ENCODE measurements at regions not wholly inside any gene's neighbourhood (a gene's known extent, or its start where the extent isn't known, plus 50 kb on each side); places are given as distances from the start of the nearest gene placed in this dataset.
"Not testable (repeated sequence)": the region's sequence is repeated elsewhere in the genome, so short reads cannot be mapped to it uniquely, and the experiment has no call there.

DNA sequence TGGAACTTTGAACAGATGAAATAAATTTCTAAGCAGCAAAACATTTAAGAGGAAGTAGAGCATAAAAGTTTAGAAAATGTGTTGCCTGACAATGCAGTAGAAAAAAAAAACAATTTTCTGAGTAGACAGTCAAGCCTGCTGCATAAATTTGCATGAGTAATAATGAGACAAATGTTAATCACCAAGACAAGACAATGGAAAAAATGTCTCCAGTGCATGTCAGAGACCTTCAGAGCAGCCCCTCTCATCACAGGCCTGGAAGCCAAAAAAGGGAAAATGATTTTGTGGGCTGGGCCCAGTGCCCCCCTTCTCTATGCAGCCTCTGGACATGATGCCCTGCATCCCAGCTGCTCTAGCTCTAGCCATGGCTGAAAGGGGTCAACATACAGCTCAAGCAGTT is 204.6 kb downstream of the COX18 start:
- H3K4me3 ChIP-seq (ENCODE audit: low read depth, low read length): no peak overlapping the region
- TF ChIP-seq, protein P1, sequence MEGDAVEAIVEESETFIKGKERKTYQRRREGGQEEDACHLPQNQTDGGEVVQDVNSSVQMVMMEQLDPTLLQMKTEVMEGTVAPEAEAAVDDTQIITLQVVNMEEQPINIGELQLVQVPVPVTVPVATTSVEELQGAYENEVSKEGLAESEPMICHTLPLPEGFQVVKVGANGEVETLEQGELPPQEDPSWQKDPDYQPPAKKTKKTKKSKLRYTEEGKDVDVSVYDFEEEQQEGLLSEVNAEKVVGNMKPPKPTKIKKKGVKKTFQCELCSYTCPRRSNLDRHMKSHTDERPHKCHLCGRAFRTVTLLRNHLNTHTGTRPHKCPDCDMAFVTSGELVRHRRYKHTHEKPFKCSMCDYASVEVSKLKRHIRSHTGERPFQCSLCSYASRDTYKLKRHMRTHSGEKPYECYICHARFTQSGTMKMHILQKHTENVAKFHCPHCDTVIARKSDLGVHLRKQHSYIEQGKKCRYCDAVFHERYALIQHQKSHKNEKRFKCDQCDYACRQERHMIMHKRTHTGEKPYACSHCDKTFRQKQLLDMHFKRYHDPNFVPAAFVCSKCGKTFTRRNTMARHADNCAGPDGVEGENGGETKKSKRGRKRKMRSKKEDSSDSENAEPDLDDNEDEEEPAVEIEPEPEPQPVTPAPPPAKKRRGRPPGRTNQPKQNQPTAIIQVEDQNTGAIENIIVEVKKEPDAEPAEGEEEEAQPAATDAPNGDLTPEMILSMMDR (IDR thresholded peaks at IDR 0.05; ENCODE audit: control insufficient read depth, extremely low read depth, insufficient read depth): no peak
- no peak for DNase-seq (ENCODE audit: low read depth)

DNA sequence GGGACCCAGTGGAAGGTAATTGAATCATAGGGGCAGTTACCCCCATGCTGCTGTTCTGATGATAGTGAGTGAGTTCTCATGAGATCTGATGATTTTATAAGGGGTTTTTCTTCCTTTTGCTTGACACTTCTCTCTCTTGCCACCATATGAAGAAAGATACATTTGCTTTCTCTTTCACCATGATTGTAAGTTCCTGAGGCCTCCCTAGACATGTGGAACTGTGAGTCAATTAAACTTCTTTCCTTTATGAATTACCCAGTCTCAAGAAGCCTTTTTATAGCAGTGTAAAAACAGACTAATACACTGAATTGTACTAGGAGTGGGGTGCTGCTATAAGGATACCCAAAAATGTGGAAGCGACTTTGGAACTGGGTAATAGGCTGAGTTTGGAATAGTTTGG is 205.2 kb downstream of the COX18 start:
- not testable (repeated sequence) for DNase-seq (ENCODE audit: low read depth); H3K4me3 ChIP-seq (ENCODE audit: low read depth, low read length)

DNA sequence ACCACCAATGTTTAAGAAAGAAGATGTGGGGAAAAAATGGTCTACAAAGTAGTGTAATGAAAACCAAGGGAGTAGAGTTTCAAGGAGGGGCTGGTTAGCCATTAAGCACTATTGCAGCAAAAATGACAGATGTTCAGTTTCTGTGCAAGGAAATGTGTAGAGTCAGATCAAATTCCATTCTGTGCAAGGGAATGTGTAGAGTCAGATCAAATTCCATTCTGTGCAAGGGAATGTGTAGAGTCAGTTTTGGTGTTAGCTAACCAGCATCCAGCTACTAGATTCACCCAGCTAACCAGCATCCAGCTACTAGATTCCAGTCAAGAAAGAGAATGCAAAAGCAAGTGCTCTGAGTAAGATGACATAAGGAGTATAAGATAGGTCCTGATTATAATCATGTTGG is 208.8 kb downstream of the COX18 start:
- DNase-seq (ENCODE audit: low read depth): no peak
- TF ChIP-seq, protein P1 (IDR thresholded peaks at IDR 0.05; ENCODE audit: control insufficient read depth, extremely low read depth, insufficient read depth): no peak
- no peak overlapping the region for H3K4me3 ChIP-seq (ENCODE audit: low read depth, low read length)

DNA sequence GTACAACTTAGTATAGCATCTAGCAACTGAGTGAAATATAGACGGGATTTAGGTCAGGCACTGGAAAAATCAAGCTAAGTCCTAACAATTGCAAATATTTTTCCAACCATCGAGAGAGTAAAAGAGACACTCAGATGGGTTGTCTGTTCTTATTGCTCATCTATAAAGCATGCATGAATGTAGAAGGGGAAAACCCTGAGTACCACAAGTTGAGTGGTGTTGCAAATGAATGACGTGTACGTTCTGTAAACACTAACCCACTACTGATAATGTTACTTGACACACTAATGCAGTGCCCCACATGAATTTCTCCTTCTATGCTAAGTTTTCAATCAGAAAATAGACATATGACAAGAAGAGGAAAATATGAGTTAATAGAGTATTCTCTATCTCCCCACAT is 211.2 kb downstream of the COX18 start:
- H3K4me3 ChIP-seq (ENCODE audit: low read depth, low read length): no peak overlapping the region
- TF ChIP-seq, protein P1 (IDR thresholded peaks at IDR 0.05; ENCODE audit: control insufficient read depth, extremely low read depth, insufficient read depth): no peak
- DNase-seq (ENCODE audit: low read depth): no peak

DNA sequence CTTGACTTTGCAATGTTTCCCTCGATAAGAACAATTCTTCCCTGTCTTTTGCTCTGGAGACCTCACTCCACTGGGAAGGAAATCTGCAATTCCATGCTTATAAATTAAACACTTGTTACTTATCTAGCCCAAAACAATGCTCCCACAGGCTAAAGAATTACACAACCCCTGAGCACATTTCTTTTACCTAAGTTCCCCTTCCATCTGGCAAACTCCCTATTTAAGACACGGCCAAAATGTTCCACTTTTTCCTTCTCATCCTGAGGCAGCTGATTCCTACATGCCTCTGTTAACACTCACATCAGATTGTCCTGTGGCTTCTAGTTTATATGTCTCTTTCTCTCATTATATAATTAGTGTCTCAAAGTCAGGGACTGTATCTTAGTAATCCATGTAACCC is 211.7 kb downstream of the COX18 start:
- DNase-seq (ENCODE audit: low read depth): no peak
- TF ChIP-seq, protein P1 (IDR thresholded peaks at IDR 0.05; ENCODE audit: control insufficient read depth, extremely low read depth, insufficient read depth): no peak
- H3K4me3 ChIP-seq (ENCODE audit: low read depth, low read length): no peak overlapping the region

DNA sequence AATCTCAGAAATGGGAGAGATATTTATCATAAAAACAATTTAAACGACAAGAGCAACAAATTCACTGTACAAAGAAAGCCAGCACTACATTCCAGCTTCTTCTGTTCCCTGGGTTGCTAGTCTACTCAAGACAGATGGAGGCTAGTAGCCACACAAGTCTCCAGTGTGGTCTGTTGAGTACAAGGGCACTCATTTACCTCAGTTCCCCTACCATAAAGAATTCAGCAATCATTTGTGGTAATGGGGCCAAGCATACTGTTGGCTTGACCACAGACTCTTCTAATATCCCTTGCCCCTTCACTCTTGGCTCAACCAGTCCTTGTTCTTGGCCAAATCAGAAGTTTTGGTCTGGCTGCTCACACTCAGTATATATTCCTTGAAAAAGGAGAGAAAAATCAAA is 212.3 kb downstream of the COX18 start:
- no peak for DNase-seq (ENCODE audit: low read depth)
- no peak overlapping the region for H3K4me3 ChIP-seq (ENCODE audit: low read depth, low read length)
- TF ChIP-seq, protein P1 (IDR thresholded peaks at IDR 0.05; ENCODE audit: control insufficient read depth, extremely low read depth, insufficient read depth): no peak

DNA sequence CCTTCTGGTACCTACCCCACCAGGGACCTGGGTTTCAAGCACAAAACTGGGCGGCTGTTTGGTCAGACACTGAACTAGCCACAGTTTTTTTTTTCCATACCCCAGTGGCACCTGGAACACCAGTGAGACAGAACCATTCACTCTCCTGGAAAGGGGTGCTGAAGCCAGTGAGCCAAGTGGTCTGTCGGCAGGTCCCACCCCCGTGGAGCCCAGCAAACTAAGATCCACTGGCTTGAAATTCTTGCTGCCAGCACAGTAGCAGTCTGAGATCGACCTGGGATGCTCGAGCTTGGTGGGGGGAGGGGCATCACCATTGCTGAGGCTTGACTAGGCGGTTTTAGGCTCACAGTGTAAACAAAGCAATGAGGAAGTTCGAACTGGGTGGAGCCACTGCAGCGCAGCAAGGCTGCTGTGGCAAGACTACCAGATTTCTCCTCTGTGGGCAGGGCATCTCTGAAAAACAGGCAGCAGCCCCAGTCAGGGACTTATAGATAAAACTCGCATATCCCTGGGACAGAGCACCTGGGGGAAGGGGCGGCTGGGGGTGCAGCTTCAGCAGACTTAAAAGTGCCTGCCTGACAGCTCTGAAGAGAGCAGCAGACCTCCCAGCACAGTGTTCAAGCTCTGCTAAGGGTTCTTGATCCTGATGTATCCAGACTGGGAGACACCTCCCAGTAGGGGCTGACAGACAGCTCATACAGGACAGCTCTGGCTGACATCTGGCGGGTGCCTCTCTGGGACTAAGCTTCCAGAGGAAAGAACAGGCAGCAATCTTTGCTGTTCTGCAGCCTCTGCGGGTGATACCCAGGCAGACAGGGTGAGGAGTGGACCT is 223.0 kb downstream of the COX18 start:
- no peak overlapping the region for H3K4me3 ChIP-seq (ENCODE audit: low read depth, low read length)
- DNase-seq (ENCODE audit: low read depth): no peak
- TF ChIP-seq, protein P1 (IDR thresholded peaks at IDR 0.05; ENCODE audit: control insufficient read depth, extremely low read depth, insufficient read depth): no peak

All from LNCaP clone FGC (cell line).